Panc1 (cell line): ENCODE measurements at regions not wholly inside any gene's neighbourhood (a gene's known extent, or its start where the extent isn't known, plus 50 kb on each side); places are given as distances from the start of the nearest gene placed in this dataset.
"Not testable (repeated sequence)": the region's sequence is repeated elsewhere in the genome, so short reads cannot be mapped to it uniquely, and the experiment has no call there.

Source experiments
- ATAC-seq: fragments of 200-7000 bp; cut with Tn5 transposase; 2 replicates; pipeline ENCODE4 v1.9.1; 2020; ENCODE audit warnings: mild to moderate bottlenecking, moderate library complexity
- BruUV-seq: library from RNA; stranded (reverse); fragments of 400-500 nt; replicated peaks from 2 replicates; lab custom pipeline; 2021; lab: Mats Ljungman, UMichigan
- CTCF ChIA-PET: fragments of 300-600 bp; sonication (Branson Sonifier 250); formaldehyde crosslinking; loops from one replicate; lab custom pipeline; 2022; ENCODE audit warnings: antibody characterized with exemption; lab: Charles Lee
- POLR2A ChIA-PET: fragments of 300-600 bp; sonication (Branson Sonifier 250); formaldehyde crosslinking; loops from one replicate; lab custom pipeline; 2022; ENCODE audit warnings: antibody characterized with exemption; lab: Charles Lee
- DNase-seq: peaks from one replicate; pipeline ENCODE4 v3.0.0-alpha.2; 2010; ENCODE audit warnings: low read depth, low spot score
- H3K27ac ChIP-seq: 2 replicates; pipeline ENCODE4 v1.5.1; 2011; ENCODE audit warnings: mild to moderate bottlenecking, low read length, inconsistent platforms
- H3K27me3 ChIP-seq: fragments of 200-500 bp; sonication (Bioruptor generic); 2 replicates; pipeline ENCODE4 v1.6.0; 2014; ENCODE audit warnings: low read length, inconsistent platforms; ENCODE audit not compliant: control insufficient read depth, insufficient read depth
- H3K36me3 ChIP-seq: fragments of 200-500 bp; sonication (Bioruptor generic); 2 replicates; pipeline ENCODE4 v1.5.1; 2014; ENCODE audit warnings: inconsistent platforms, mild to moderate bottlenecking, low read length, moderate library complexity; ENCODE audit not compliant: control insufficient read depth, insufficient read depth
- H3K4me1 ChIP-seq: 2 replicates; pipeline ENCODE4 v1.5.1; 2011; ENCODE audit warnings: inconsistent platforms, mild to moderate bottlenecking, low read length, moderate library complexity; ENCODE audit not compliant: control insufficient read depth, insufficient read depth
- H3K4me3 ChIP-seq, 2 experiments: 2 replicates each; pipeline ENCODE4 v1.5.1; 2011 to 2012; ENCODE audit warnings: low read depth in 2 of 2, low read length in 2 of 2, mild to moderate bottlenecking in 2 of 2, inconsistent platforms in 1 of 2, moderate library complexity in 1 of 2
- H3K9me3 ChIP-seq: fragments of 200-500 bp; sonication (Bioruptor generic); 2 replicates; pipeline ENCODE4 v1.5.1; 2014; ENCODE audit warnings: low read depth, mild to moderate bottlenecking, inconsistent platforms, low read length, moderate library complexity; ENCODE audit not compliant: control insufficient read depth, insufficient read depth
- POLR2AphosphoS5 ChIP-seq: IDR thresholded peaks from 2 replicates; pipeline ENCODE4 v1.6.1; 2012; ENCODE audit warnings: mild to moderate bottlenecking, low read depth, low read length, moderate library complexity
- SIN3A ChIP-seq: IDR thresholded peaks from 2 replicates; pipeline ENCODE4 v1.6.1; 2012; ENCODE audit warnings: low read depth, mild to moderate bottlenecking, low read length, moderate library complexity, borderline replicate concordance; ENCODE audit not compliant: insufficient read depth
- TCF7L2 ChIP-seq: IDR thresholded peaks from 2 replicates; pipeline ENCODE4 v1.6.1; 2011; ENCODE audit warnings: mild to moderate bottlenecking, low read depth, low read length, inconsistent platforms
- in situ Hi-C: cut with HindIII; loops from 2 replicates; pipeline ENCODE4 v1.10.0; 2016; ENCODE audit warnings: low sequenced_read_pairs, low pct_unique_long_range_greater_than_20kb
- intact Hi-C: fragments of 100-400 bp; cut with micrococcal nuclease; formaldehyde crosslinking; loops from one replicate; pipeline ENCODE4 v1.10.0; 2022; ENCODE audit not compliant: unreplicated experiment
- TF ChIP-seq, protein P1 (sequence below), 2 experiments: IDR thresholded peaks; 2 replicates each; pipeline ENCODE4 v1.6.1; 2011 to 2012; ENCODE audit warnings: low read depth in 2 of 2, control low read depth in 1 of 2, low read length in 1 of 2, mild to moderate bottlenecking in 1 of 2, moderate library complexity in 1 of 2; ENCODE audit not compliant: insufficient read depth in 1 of 2
- TF ChIP-seq, protein P2 (sequence below): fragments of 450-650 bp; IDR thresholded peaks from 2 replicates; pipeline ENCODE4 v1.5.1; 2017; ENCODE audit warnings: mild to moderate bottlenecking

DNA sequence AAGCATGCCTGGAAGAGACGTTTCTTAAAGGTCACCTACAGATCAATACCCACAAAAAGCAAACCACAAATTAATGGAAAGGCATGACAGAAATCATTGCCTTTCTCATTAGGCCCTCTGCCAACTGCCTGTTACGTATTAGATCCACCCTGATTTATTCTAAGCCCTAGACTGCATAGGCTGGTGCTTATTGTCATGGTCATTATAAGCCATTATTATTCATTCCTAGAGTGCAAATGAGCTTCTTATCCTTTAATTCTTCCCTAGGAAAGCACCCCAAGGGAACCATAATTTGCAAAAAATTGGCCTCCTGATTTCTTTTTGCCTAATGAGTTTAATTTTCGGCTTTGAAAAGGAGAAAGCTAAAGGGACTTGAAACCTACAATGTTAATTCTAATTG is 184.2 kb upstream of the GPRIN3 start:
- CTCF ChIA-PET: no interaction called here
- ATAC-seq: no peak
- Histone ChIP-seq H3K9me3 (no peaks in the 10 kb centered on the region), H3K36me3 (no peaks in the 10 kb centered on the region; the same call in 1 of the 2 replicates), H3K4me1 (no peaks in the 10 kb centered on the region), H3K27me3 (no peaks in the 10 kb centered on the region), H3K27ac (no peak overlapping the region), H3K4me3 (no peak overlapping the region)
- DNase-seq: no peak
- TF ChIP-seq TCF7L2 (no peak), SIN3A (no peak), POLR2AphosphoS5 (no peak)
- TF ChIP-seq, protein P1, sequence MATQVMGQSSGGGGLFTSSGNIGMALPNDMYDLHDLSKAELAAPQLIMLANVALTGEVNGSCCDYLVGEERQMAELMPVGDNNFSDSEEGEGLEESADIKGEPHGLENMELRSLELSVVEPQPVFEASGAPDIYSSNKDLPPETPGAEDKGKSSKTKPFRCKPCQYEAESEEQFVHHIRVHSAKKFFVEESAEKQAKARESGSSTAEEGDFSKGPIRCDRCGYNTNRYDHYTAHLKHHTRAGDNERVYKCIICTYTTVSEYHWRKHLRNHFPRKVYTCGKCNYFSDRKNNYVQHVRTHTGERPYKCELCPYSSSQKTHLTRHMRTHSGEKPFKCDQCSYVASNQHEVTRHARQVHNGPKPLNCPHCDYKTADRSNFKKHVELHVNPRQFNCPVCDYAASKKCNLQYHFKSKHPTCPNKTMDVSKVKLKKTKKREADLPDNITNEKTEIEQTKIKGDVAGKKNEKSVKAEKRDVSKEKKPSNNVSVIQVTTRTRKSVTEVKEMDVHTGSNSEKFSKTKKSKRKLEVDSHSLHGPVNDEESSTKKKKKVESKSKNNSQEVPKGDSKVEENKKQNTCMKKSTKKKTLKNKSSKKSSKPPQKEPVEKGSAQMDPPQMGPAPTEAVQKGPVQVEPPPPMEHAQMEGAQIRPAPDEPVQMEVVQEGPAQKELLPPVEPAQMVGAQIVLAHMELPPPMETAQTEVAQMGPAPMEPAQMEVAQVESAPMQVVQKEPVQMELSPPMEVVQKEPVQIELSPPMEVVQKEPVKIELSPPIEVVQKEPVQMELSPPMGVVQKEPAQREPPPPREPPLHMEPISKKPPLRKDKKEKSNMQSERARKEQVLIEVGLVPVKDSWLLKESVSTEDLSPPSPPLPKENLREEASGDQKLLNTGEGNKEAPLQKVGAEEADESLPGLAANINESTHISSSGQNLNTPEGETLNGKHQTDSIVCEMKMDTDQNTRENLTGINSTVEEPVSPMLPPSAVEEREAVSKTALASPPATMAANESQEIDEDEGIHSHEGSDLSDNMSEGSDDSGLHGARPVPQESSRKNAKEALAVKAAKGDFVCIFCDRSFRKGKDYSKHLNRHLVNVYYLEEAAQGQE (IDR thresholded peaks at IDR 0.05; ENCODE audit: insufficient read depth in 1 of 2, low read depth in 2 of 2, low read length in 1 of 2): no peak
- TF ChIP-seq, protein P2, sequence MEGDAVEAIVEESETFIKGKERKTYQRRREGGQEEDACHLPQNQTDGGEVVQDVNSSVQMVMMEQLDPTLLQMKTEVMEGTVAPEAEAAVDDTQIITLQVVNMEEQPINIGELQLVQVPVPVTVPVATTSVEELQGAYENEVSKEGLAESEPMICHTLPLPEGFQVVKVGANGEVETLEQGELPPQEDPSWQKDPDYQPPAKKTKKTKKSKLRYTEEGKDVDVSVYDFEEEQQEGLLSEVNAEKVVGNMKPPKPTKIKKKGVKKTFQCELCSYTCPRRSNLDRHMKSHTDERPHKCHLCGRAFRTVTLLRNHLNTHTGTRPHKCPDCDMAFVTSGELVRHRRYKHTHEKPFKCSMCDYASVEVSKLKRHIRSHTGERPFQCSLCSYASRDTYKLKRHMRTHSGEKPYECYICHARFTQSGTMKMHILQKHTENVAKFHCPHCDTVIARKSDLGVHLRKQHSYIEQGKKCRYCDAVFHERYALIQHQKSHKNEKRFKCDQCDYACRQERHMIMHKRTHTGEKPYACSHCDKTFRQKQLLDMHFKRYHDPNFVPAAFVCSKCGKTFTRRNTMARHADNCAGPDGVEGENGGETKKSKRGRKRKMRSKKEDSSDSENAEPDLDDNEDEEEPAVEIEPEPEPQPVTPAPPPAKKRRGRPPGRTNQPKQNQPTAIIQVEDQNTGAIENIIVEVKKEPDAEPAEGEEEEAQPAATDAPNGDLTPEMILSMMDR: no peak
- in situ Hi-C loops (no loop called here), intact Hi-C loops (no loop called here)
- BruUV-seq: no TSS peak
- POLR2A ChIA-PET: no interaction called here

DNA sequence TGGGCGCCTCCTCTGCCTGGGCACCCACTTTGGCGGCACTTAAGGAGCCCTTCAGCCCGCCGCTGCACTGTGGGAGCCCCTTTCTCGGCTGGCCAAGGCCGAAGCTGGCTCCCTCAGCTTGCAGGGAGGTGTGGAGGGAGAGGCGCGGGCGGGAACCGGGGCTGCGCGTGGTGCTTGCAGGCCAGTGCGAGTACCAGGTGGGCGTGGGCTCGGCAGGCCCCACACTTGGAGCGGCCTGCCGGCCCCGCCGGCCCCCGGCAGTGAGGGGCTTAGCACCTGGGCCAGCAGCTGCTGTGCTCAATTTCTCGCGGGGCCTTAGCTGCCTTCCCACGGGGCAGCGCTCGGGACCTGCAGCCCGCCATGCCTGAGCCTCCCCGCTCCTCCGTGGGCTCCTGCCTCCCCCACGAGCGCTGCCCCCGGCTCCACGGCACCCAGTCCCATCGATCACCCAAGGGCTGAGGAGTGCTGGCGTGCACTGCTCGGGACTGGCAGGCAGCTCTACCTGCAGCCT is 182.4 kb upstream of the GPRIN3 start:
- DNase-seq, intact Hi-C loops, POLR2A ChIA-PET, H3K9me3 ChIP-seq, BruUV-seq, H3K27ac ChIP-seq, ATAC-seq, CTCF ChIA-PET, H3K4me1 ChIP-seq, H3K27me3 ChIP-seq, H3K4me3 ChIP-seq, in situ Hi-C loops, H3K36me3 ChIP-seq: not testable (repeated sequence)

DNA sequence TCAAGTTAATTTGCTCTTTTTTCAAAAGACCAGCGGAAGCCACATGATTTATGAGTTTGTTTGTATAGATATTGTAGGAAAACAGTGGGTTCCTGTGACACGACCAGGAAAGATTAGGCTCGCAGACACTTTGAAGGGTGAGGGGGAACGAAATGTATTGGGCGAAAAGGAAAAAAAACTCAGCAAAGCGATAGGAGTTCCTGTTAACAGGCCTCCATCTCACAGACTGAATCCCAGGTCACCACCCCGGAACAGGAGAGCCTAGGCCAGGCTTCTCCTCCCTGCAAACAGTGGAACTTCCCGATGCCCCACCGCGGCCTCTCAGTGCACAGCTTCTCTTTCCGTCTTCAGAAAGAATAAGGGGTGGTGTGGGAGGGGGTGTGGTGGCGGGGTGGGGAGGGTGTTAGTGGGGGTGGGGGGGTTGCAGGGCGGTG is 181.8 kb upstream of the GPRIN3 start:
- Histone ChIP-seq H3K27ac (no peak overlapping the region), H3K36me3 (no peaks in the 10 kb centered on the region; the same call in 1 of the 2 replicates)
- in situ Hi-C loops: no loop called here

More for the DNA sequence above, 181.8 kb upstream of the GPRIN3 start:
- POLR2A ChIA-PET: no interaction called here
- DNase-seq (no peak), ATAC-seq (no peak)
- Histone ChIP-seq H3K4me1 (no peaks in the 10 kb centered on the region), H3K9me3 (no peaks in the 10 kb centered on the region), H3K27me3 (no peaks in the 10 kb centered on the region), H3K4me3 (no peak overlapping the region)
- intact Hi-C loops: no loop called here
- TF ChIP-seq, protein P1 (IDR thresholded peaks at IDR 0.05; ENCODE audit: insufficient read depth in 1 of 2, low read depth in 2 of 2, low read length in 1 of 2): no peak
- TF ChIP-seq, protein P2: no peak
- TF ChIP-seq POLR2AphosphoS5 (no peak), SIN3A (no peak), TCF7L2 (no peak)
- CTCF ChIA-PET: no interaction called here
- BruUV-seq: no TSS peak
